ENCODE measurements at regions not wholly inside any gene's neighbourhood (a gene's known extent, or its start where the extent isn't known, plus 50 kb on each side); places are given as distances from the start of the nearest gene placed in this dataset.

- no peak for TF ChIP-seq TCF4 (CRISPR knock-in tag; IDR thresholded peaks at IDR 0.05; ENCODE audit: borderline replicate concordance)
- TF ChIP-seq ARNTL (CRISPR knock-in tag; IDR thresholded peaks at IDR 0.05; ENCODE audit: borderline replicate concordance, low read depth) = no peak
- no peak for TF ChIP-seq RARB (CRISPR knock-in tag; IDR thresholded peaks at IDR 0.05)
Measured at GRCh38 chr13:29676941-29677452, 81.5 kb upstream of the SLC7A1 start.

Measured in SK-N-SH treated with all-trans-retinoic acid at 6 μM for 48 hours (cell line).